H1 (cell line): ENCODE measurements at regions not wholly inside any gene's neighbourhood (a gene's known extent, or its start where the extent isn't known, plus 50 kb on each side); places are given as distances from the start of the nearest gene placed in this dataset.

ENCODE experiments used
- CTCF ChIA-PET: fragments of 300-600 bp; sonication (Branson Sonifier 250); formaldehyde crosslinking; loops from one replicate; lab custom pipeline; 2021; ENCODE audit not compliant: partially characterized antibody; lab: Charles Lee
- POLR2A ChIA-PET: fragments of 300-600 bp; sonication (Branson Sonifier 250); formaldehyde crosslinking; loops from one replicate; lab custom pipeline; 2021; ENCODE audit warnings: inconsistent platforms; ENCODE audit not compliant: partially characterized antibody; lab: Charles Lee
- DNase-seq, 2 experiments: peaks; one replicate each; pipeline versions ENCODE4 v3.0.0 to v3.0.0-alpha.2; 2010 to 2022; ENCODE audit warnings: low spot score in 2 of 2, low read depth in 1 of 2, mixed read lengths in 1 of 2
- FAIRE-seq: peaks from 2 replicates; lab custom pipeline; 2011; peaks lifted over from hg19 to GRCh38; lab: Jason Lieb, UNC
- H2AFZ ChIP-seq: 2 replicates; pipeline ENCODE4 v1.8.1; 2012; ENCODE audit warnings: low read length, inconsistent platforms
- H2AK5ac ChIP-seq: 2 replicates; pipeline ENCODE4 v1.6.1; 2013; ENCODE audit warnings: low read depth, low read length
- H2BK120ac ChIP-seq: replicated peaks from 2 replicates; pipeline ENCODE3; 2013; ENCODE audit warnings: low read depth, low read length, inconsistent platforms
- H2BK12ac ChIP-seq: 2 replicates; pipeline ENCODE4 v1.6.1; 2013; ENCODE audit warnings: low read depth, low read length
- H2BK15ac ChIP-seq: 2 replicates; pipeline ENCODE4 v1.6.1; 2013; ENCODE audit warnings: low read length
- H2BK20ac ChIP-seq: 2 replicates; pipeline ENCODE4 v1.6.1; 2013; ENCODE audit warnings: low read length
- H2BK5ac ChIP-seq: 2 replicates; pipeline ENCODE4 v1.6.1; 2013; ENCODE audit warnings: low read depth, low read length
- H3K14ac ChIP-seq: 2 replicates; pipeline ENCODE4 v1.6.1; 2013; ENCODE audit warnings: inconsistent platforms; ENCODE audit not compliant: insufficient read length
- H3K18ac ChIP-seq: 2 replicates; pipeline ENCODE4 v1.6.1; 2013; ENCODE audit warnings: low read length; ENCODE audit errors: extremely low read depth
- H3K23ac ChIP-seq: 2 replicates; pipeline ENCODE4 v1.6.1; 2013; ENCODE audit warnings: inconsistent platforms; ENCODE audit not compliant: insufficient read length
- H3K23me2 ChIP-seq: 2 replicates; pipeline ENCODE4 v1.6.1; 2013; ENCODE audit warnings: low read depth, low read length
- H3K27ac ChIP-seq: 2 replicates; pipeline ENCODE4 v1.6.1; 2011; ENCODE audit warnings: low read depth, low read length, inconsistent platforms
- H3K27me3 ChIP-seq, 4 experiments: replicated peaks in 1 of 4; 1 replicate in 1 of 4; 2 replicates in 3 of 4; pipeline versions ENCODE4 v1.6.1 to v1.8.1; 2011 to 2013; ENCODE audit warnings: low read length in 3 of 4, mild to moderate bottlenecking in 3 of 4, inconsistent platforms in 2 of 4, mixed read lengths in 2 of 4, moderate library complexity in 1 of 4; ENCODE audit not compliant: control insufficient read depth in 3 of 4, insufficient read depth in 3 of 4; ENCODE audit errors: extremely low read depth in 1 of 4
- H3K36me3 ChIP-seq, 4 experiments: 2 replicates each; pipeline versions ENCODE4 v1.6.1 to v1.8.1; 2011 to 2013; ENCODE audit warnings: mild to moderate bottlenecking in 4 of 4, low read length in 3 of 4, moderate library complexity in 2 of 4, control low read depth in 1 of 4, inconsistent platforms in 1 of 4; ENCODE audit not compliant: insufficient read depth in 4 of 4, control insufficient read depth in 2 of 4
- H3K4ac ChIP-seq: replicated peaks from 2 replicates; pipeline ENCODE3; 2013; ENCODE audit warnings: low read length, low read depth, mixed read lengths, inconsistent platforms; ENCODE audit not compliant: insufficient read length
- H3K4me1 ChIP-seq, 4 experiments: replicated peaks in 1 of 4; 1 replicate in 1 of 4; 2 replicates in 3 of 4; pipeline versions ENCODE4 v1.6.1 to v1.8.1; 2011 to 2013; ENCODE audit warnings: low read length in 3 of 4, inconsistent platforms in 2 of 4, mixed read lengths in 1 of 4; ENCODE audit not compliant: insufficient read depth in 4 of 4, control insufficient read depth in 3 of 4
- H3K4me2 ChIP-seq, 2 experiments: 2 replicates each; pipeline versions ENCODE4 v1.6.1 to v1.8.1; 2011 to 2013; ENCODE audit warnings: low read depth in 2 of 2, low read length in 2 of 2, control low read depth in 1 of 2, inconsistent platforms in 1 of 2, mild to moderate bottlenecking in 1 of 2; ENCODE audit not compliant: insufficient read depth in 1 of 2
- H3K4me3 ChIP-seq, 4 experiments: fragments of 200-600, 300-600 bp in 1 of 4; sonication (generic), shearing (Covaris generic), sonication (Bioruptor Twin) in 1 of 4; 2 replicates each; pipeline versions ENCODE4 v1.5.1 to v1.8.1; 2011 to 2016; ENCODE audit warnings: low read length in 4 of 4, low read depth in 3 of 4, control low read depth in 2 of 4, inconsistent platforms in 2 of 4, mild to moderate bottlenecking in 2 of 4, mixed read lengths in 1 of 4, moderate library complexity in 1 of 4; ENCODE audit not compliant: insufficient read depth in 2 of 4; ENCODE audit errors: extremely low read depth in 1 of 4
- H3K56ac ChIP-seq: replicated peaks from 2 replicates; pipeline ENCODE3; 2013; ENCODE audit warnings: low read depth, mild to moderate bottlenecking, mixed read lengths, low read length, inconsistent platforms; ENCODE audit not compliant: insufficient read length
- H3K79me1 ChIP-seq: 2 replicates; pipeline ENCODE4 v1.6.1; 2013; ENCODE audit warnings: low read depth, low read length, control low read depth
- H3K79me2 ChIP-seq, 2 experiments: 2 replicates each; pipeline versions ENCODE4 v1.6.1 to v1.8.1; 2012 to 2013; ENCODE audit warnings: low read length in 2 of 2, mild to moderate bottlenecking in 2 of 2, inconsistent platforms in 1 of 2; ENCODE audit not compliant: insufficient read depth in 2 of 2, control insufficient read depth in 1 of 2
- H3K9ac ChIP-seq, 4 experiments: replicated peaks in 1 of 4; 1 replicate in 1 of 4; 2 replicates in 3 of 4; pipeline versions ENCODE4 v1.6.1 to v1.8.1; 2011 to 2013; ENCODE audit warnings: low read depth in 3 of 4, low read length in 3 of 4, control low read depth in 2 of 4, mild to moderate bottlenecking in 2 of 4, moderate library complexity in 2 of 4, inconsistent platforms in 1 of 4; ENCODE audit errors: extremely low read depth in 1 of 4
- H3K9me3 ChIP-seq, 2 experiments: 2 replicates each; pipeline versions ENCODE4 v1.6.1 to v1.8.1; 2012 to 2013; ENCODE audit warnings: mild to moderate bottlenecking in 2 of 2, moderate library complexity in 2 of 2, control low read depth in 1 of 2, inconsistent platforms in 1 of 2, low read depth in 1 of 2, low read length in 1 of 2, mixed read lengths in 1 of 2; ENCODE audit not compliant: insufficient read depth in 2 of 2
- H4K20me1 ChIP-seq, 2 experiments: replicated peaks in 1 of 2; 2 replicates each; pipeline versions ENCODE3 to v1.8.1; 2011 to 2013; ENCODE audit warnings: inconsistent platforms in 2 of 2, low read length in 2 of 2, mild to moderate bottlenecking in 1 of 2; ENCODE audit not compliant: insufficient read depth in 2 of 2, control insufficient read depth in 1 of 2
- H4K5ac ChIP-seq: 2 replicates; pipeline ENCODE4 v1.6.1; 2013; ENCODE audit warnings: low read length, low read depth, mixed read lengths, inconsistent platforms; ENCODE audit not compliant: insufficient read length
- H4K8ac ChIP-seq: 2 replicates; pipeline ENCODE4 v1.8.0; 2013; ENCODE audit warnings: mild to moderate bottlenecking, moderate library complexity, low read length, inconsistent platforms; ENCODE audit not compliant: insufficient read depth; ENCODE audit errors: extremely low read depth
- H4K91ac ChIP-seq: replicated peaks from 2 replicates; pipeline ENCODE3; 2013; ENCODE audit warnings: low read length, mixed read lengths, inconsistent platforms; ENCODE audit not compliant: insufficient read length
- HDAC2 ChIP-seq, 2 experiments: fragments of 300-600 bp in 1 of 2; sonication (generic) in 1 of 2; IDR thresholded peaks; 2 replicates each; pipeline ENCODE4 v1.6.1; 2011 to 2012; ENCODE audit warnings: low read depth in 2 of 2, low read length in 2 of 2, mild to moderate bottlenecking in 2 of 2, moderate library complexity in 2 of 2, borderline replicate concordance in 1 of 2, inconsistent platforms in 1 of 2
- WGBS, 2 experiments: shearing (Covaris generic) in 1 of 2; methylation state at CpG; one replicate each; pipeline versions ENCODE4 v1.1.6 to v1.1.7; 2013 to 2015; ENCODE audit warnings: low lambda C conversion rate in 2 of 2, mixed read lengths in 2 of 2, inconsistent platforms in 1 of 2, low coverage in 1 of 2, missing lambda C conversion rate in 1 of 2; ENCODE audit not compliant: insufficient replicate concordance in 2 of 2, insufficient coverage in 1 of 2, insufficient read length in 1 of 2; ENCODE audit errors: extremely low coverage in 1 of 2, missing lambda C conversion rate in 1 of 2; 5-methylcytosine and 5-hydroxymethylcytosine counted together

GRCh38 chr3:135751991-135752390, 213.5 kb upstream of the PPP2R3A start:
- Histone ChIP-seq H2BK120ac (no peak overlapping the region), H3K27ac (no peak overlapping the region), H3K79me2 (no peaks in the 10 kb centered on the region), H3K9ac (no peak overlapping the region), H4K91ac (no peak overlapping the region), H3K79me1 (no peaks in the 10 kb centered on the region), H2AK5ac (no peak overlapping the region), H3K23ac (no peak overlapping the region), H2AFZ (no peak overlapping the region), H3K4ac (no peak overlapping the region)
- CTCF ChIA-PET = interaction anchor here (1.1 to 2.1 kb wide), 3 partner anchors 11 to 292 kb away, joined by 3 to 7 read pairs (median 5); no protein-coding TSS in a partner anchor
- no peak for TF ChIP-seq HDAC2 (IDR thresholded peaks at IDR 0.05; ENCODE audit: borderline replicate concordance in 1 of 2, low read depth in 2 of 2, low read length in 2 of 2)
- TF ChIP-seq, all 59 proteins: peak for 0
- no peaks in the 10 kb centered on the region for H3K23me2 ChIP-seq
- H3K4me2 ChIP-seq = no peak overlapping the region
- POLR2A ChIA-PET = no interaction called here
- no peak overlapping the region for H3K56ac ChIP-seq
- H3K4me1 ChIP-seq = no peaks in the 10 kb centered on the region
- no peak overlapping the region for H2BK20ac ChIP-seq
- WGBS, 2 experiments = 83% methylated on average over 4 of the region's 4 CpGs; no CpG with 5 or more reads in 1 of the 2 experiments
- H4K8ac ChIP-seq = no peak overlapping the region
- H3K27me3 ChIP-seq = no peaks in the 10 kb centered on the region
- no peak overlapping the region for H3K4me3 ChIP-seq
- no peak overlapping the region for H3K18ac ChIP-seq
- H2BK12ac ChIP-seq = no peak overlapping the region
- H3K14ac ChIP-seq = no peak overlapping the region
- no peak overlapping the region for H2BK5ac ChIP-seq
- no peak for DNase-seq
- no peaks in the 10 kb centered on the region for H3K36me3 ChIP-seq
- no peak for FAIRE-seq
- no peak overlapping the region for H2BK15ac ChIP-seq
- no peaks in the 10 kb centered on the region for H3K9me3 ChIP-seq
- H4K20me1 ChIP-seq = no peaks in the 10 kb centered on the region
- no peak overlapping the region for H4K5ac ChIP-seq
